Endodermal cell (in vitro differentiated cells): ENCODE measurements at regions not wholly inside any gene's neighbourhood (a gene's known extent, or its start where the extent isn't known, plus 50 kb on each side); places are given as distances from the start of the nearest gene placed in this dataset.

ENCODE experiments used
- DNase-seq: peaks from one replicate; pipeline ENCODE4 v3.0.0-alpha.2; 2017
- H3K27ac ChIP-seq: 2 replicates; pipeline ENCODE4 v1.5.1; 2013; ENCODE audit warnings: mild to moderate bottlenecking, low read depth, low read length, moderate library complexity
- H3K27me3 ChIP-seq: 2 replicates; pipeline ENCODE4 v1.6.1; 2013; ENCODE audit warnings: mild to moderate bottlenecking, low read length, moderate library complexity; ENCODE audit not compliant: insufficient read depth, control insufficient read depth, poor library complexity, severe bottlenecking
- H3K36me3 ChIP-seq: 2 replicates; pipeline ENCODE4 v1.7.0; 2013; ENCODE audit warnings: mild to moderate bottlenecking, low read length, moderate library complexity; ENCODE audit not compliant: control insufficient read depth, insufficient read depth
- H3K4me1 ChIP-seq: one replicate; pipeline ENCODE4 v1.7.0; 2013; ENCODE audit warnings: low read length; ENCODE audit not compliant: control insufficient read depth, insufficient read depth
- H3K4me3 ChIP-seq: 2 replicates; pipeline ENCODE4 v1.5.1; 2013; ENCODE audit warnings: mild to moderate bottlenecking, low read length, moderate library complexity
- H3K9ac ChIP-seq: 2 replicates; pipeline ENCODE4 v1.6.1; 2013; ENCODE audit warnings: mild to moderate bottlenecking, low read length, moderate library complexity; ENCODE audit not compliant: poor library complexity, severe bottlenecking; ENCODE audit errors: extremely low read depth
- H3K9me3 ChIP-seq: 2 replicates; pipeline ENCODE4 v1.6.1; 2013; ENCODE audit warnings: mild to moderate bottlenecking, low read length, moderate library complexity; ENCODE audit not compliant: control insufficient read depth
- H3K27ac Mint-ChIP-seq: 2 replicates; pipeline ENCODE4 v1.8.0; 2020; ENCODE audit warnings: mixed read lengths
- H3K27me3 Mint-ChIP-seq: 2 replicates; pipeline ENCODE4 v1.8.0; 2021; ENCODE audit warnings: mild to moderate bottlenecking, mixed read lengths; ENCODE audit not compliant: insufficient read depth
- H3K36me3 Mint-ChIP-seq: 2 replicates; pipeline ENCODE4 v1.8.0; 2020; ENCODE audit warnings: low read depth, mixed read lengths
- H3K4me1 Mint-ChIP-seq: 2 replicates; pipeline ENCODE4 v1.8.0; 2020; ENCODE audit warnings: mixed read lengths
- H3K4me3 Mint-ChIP-seq: 2 replicates; pipeline ENCODE4 v1.8.0; 2020; ENCODE audit warnings: mild to moderate bottlenecking, moderate library complexity, mixed read lengths
- H3K9me3 Mint-ChIP-seq: 2 replicates; pipeline ENCODE4 v1.8.0; 2020; ENCODE audit warnings: mild to moderate bottlenecking, mixed read lengths
- WGBS, 2 experiments: methylation state at CpG; one replicate each; pipeline versions ENCODE4 v1.1.5 to v1.1.7; 2013; ENCODE audit warnings: missing lambda C conversion rate in 2 of 2, mixed read lengths in 1 of 2; ENCODE audit not compliant: insufficient coverage in 1 of 2, insufficient read length in 1 of 2; 5-methylcytosine and 5-hydroxymethylcytosine counted together
- TF ChIP-seq, protein P1 (sequence below): fragments of 200-600 bp; sonication (generic); conservative IDR thresholded peaks from 2 replicates; pipeline ENCODE4 v1.5.0; 2021; ENCODE audit warnings: antibody characterized with exemption, mild to moderate bottlenecking

DNA sequence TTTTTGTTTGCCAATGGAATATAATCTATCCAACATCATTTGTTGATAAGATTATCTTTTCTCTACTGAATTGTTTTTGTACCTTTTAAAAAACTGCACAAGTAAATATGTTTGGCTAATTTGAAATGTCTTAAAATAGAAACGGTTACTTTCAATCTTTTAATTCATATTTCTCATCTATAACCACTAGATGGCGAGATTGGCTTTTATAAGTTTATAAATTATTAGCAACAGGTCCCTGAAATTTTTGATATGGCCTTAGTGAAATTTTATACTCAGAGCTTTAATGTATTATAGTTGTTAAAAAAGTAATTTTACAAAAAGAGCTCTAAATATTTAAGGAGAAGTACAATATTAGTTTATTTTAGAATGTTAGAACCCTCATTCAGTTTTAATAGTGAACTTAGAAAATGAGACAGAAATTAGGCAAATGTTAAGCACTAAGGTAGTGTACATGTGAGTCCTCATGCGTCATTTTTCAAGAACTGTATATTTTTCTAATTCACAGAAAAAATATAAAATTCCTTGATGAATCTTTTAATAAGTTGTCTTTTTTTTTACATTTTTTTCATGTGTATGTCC is 592.5 kb downstream of the ARL4A start:
- Histone ChIP-seq H3K9ac (no peak overlapping the region), H3K9me3 (peaks cover 4% of the 10 kb centered on the region), H3K27ac (no peak overlapping the region), H3K36me3 (no peaks in the 10 kb centered on the region), H3K4me3 (no peak overlapping the region), H3K4me1 (no peaks in the 10 kb centered on the region), H3K27me3 (no peaks in the 10 kb centered on the region)
- H3K27ac Mint-ChIP-seq, result no peak overlapping the region
- H3K4me3 Mint-ChIP-seq, result no peak overlapping the region
- H3K36me3 Mint-ChIP-seq, result peaks cover 3% of the 10 kb centered on the region
- H3K9me3 Mint-ChIP-seq, result peaks cover 4% of the 10 kb centered on the region
- WGBS, 2 experiments, result no CpG with 5 or more reads among the region's 3 CpGs
- no peaks in the 10 kb centered on the region for H3K27me3 Mint-ChIP-seq
- no peak for DNase-seq
- TF ChIP-seq, protein P1, sequence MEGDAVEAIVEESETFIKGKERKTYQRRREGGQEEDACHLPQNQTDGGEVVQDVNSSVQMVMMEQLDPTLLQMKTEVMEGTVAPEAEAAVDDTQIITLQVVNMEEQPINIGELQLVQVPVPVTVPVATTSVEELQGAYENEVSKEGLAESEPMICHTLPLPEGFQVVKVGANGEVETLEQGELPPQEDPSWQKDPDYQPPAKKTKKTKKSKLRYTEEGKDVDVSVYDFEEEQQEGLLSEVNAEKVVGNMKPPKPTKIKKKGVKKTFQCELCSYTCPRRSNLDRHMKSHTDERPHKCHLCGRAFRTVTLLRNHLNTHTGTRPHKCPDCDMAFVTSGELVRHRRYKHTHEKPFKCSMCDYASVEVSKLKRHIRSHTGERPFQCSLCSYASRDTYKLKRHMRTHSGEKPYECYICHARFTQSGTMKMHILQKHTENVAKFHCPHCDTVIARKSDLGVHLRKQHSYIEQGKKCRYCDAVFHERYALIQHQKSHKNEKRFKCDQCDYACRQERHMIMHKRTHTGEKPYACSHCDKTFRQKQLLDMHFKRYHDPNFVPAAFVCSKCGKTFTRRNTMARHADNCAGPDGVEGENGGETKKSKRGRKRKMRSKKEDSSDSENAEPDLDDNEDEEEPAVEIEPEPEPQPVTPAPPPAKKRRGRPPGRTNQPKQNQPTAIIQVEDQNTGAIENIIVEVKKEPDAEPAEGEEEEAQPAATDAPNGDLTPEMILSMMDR, result peak; percentile 80
- no peaks in the 10 kb centered on the region for H3K4me1 Mint-ChIP-seq

DNA sequence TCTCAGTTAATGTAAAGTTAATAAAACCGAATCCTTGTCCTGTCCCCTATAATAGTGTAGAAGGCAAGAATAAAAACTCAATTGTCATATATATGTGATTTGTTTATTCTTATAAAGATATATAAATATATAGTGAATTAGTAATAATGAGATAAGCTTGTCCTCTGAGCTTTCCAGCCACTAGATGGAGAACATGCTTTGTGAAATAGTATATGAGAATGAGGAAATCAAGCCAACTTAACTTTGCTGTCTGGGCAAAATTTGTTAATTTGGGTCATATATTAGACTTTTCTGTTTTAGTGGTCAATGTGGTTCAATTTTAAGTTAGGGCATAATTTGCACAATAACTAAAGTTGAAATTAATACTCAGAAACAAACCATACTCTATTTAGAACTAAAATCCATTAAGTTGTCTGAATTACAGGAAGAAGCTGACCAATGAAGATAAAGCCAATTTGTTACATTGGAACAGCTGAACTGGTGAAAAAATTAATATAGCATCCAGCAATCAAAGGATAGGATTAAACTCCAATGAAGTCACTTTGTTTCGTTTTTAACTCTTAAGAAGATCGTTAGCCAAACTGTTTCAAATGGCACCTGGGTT is 595.0 kb downstream of the ARL4A start:
- H3K4me3 Mint-ChIP-seq, result no peak overlapping the region
- no peak for DNase-seq
- H3K9ac ChIP-seq, result no peak overlapping the region
- no peaks in the 10 kb centered on the region for H3K27me3 ChIP-seq
- H3K4me3 ChIP-seq, result no peak overlapping the region
- H3K27ac ChIP-seq, result no peak overlapping the region
- no peaks in the 10 kb centered on the region for H3K36me3 Mint-ChIP-seq
- TF ChIP-seq, protein P1, result peak; percentile 76
- H3K9me3 ChIP-seq, result no peaks in the 10 kb centered on the region
- no peaks in the 10 kb centered on the region for H3K27me3 Mint-ChIP-seq
- WGBS, 2 experiments, result 87 to 100% methylated on average over 1 to 2 of the region's 3 CpGs
- H3K4me1 Mint-ChIP-seq, result no peaks in the 10 kb centered on the region
- no peak overlapping the region for H3K27ac Mint-ChIP-seq
- H3K36me3 ChIP-seq, result no peaks in the 10 kb centered on the region
- no peaks in the 10 kb centered on the region for H3K4me1 ChIP-seq
- H3K9me3 Mint-ChIP-seq, result no peaks in the 10 kb centered on the region

DNA sequence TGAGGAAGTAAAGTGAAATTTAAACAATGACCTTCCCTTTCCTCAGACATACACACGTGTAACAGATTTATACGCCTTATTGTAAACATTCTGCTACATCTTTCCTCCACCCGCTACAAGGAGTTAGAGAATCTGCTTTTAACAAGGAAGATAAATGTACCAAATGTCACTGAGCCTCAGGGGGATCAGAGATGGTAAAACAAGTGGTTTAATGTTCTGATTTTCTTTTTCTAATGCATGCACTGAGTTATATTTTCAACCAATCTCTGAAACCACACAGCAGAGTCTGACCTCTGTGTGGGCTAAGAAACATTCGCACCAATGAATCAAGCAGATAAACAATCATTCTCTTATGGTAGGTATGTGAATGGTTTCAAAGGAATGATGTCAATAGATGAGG is 599.5 kb downstream of the ARL4A start:
- no peak overlapping the region for H3K27ac Mint-ChIP-seq
- H3K36me3 Mint-ChIP-seq, result no peaks in the 10 kb centered on the region
- no peak overlapping the region for H3K27ac ChIP-seq
- whole genome bisulfite sequencing, 2 experiments, result 94% methylated on average over 4 of the region's 4 CpGs; no CpG with 5 or more reads in 1 of the 2 experiments
- no peaks in the 10 kb centered on the region for H3K4me1 Mint-ChIP-seq
- DNase-seq, result no peak
- H3K4me3 ChIP-seq, result no peak overlapping the region
- H3K9ac ChIP-seq, result no peak overlapping the region
- H3K27me3 Mint-ChIP-seq, result no peaks in the 10 kb centered on the region
- TF ChIP-seq, protein P1, result no peak
- no peaks in the 10 kb centered on the region for H3K4me1 ChIP-seq
- no peak overlapping the region for H3K4me3 Mint-ChIP-seq
- H3K9me3 ChIP-seq, result no peaks in the 10 kb centered on the region
- no peaks in the 10 kb centered on the region for H3K27me3 ChIP-seq
- no peaks in the 10 kb centered on the region for H3K36me3 ChIP-seq
- no peaks in the 10 kb centered on the region for H3K9me3 Mint-ChIP-seq
